Nephron progenitor cell (in vitro differentiated cells): ENCODE measurements at regions not wholly inside any gene's neighbourhood (a gene's known extent, or its start where the extent isn't known, plus 50 kb on each side); places are given as distances from the start of the nearest gene placed in this dataset.

Experiments
- DNase-seq: peaks from one replicate; pipeline ENCODE4 v3.0.0; 2021
- H3K27ac Mint-ChIP-seq: 2 replicates; pipeline ENCODE4 v1.8.0; 2021; ENCODE audit warnings: mild to moderate bottlenecking, moderate library complexity, mixed read lengths
- H3K27me3 Mint-ChIP-seq: 2 replicates; pipeline ENCODE4 v1.8.0; 2021; ENCODE audit warnings: mild to moderate bottlenecking, low read depth, mixed read lengths; ENCODE audit not compliant: poor library complexity
- H3K36me3 Mint-ChIP-seq: 2 replicates; pipeline ENCODE4 v1.8.0; 2021; ENCODE audit warnings: low read depth, mixed read lengths
- H3K4me1 Mint-ChIP-seq: 2 replicates; pipeline ENCODE4 v1.8.0; 2021; ENCODE audit warnings: mixed read lengths
- H3K4me3 Mint-ChIP-seq: 2 replicates; pipeline ENCODE4 v1.8.0; 2021; ENCODE audit warnings: mild to moderate bottlenecking, moderate library complexity, mixed read lengths
- H3K9me3 Mint-ChIP-seq: 2 replicates; pipeline ENCODE4 v1.8.0; 2021; ENCODE audit warnings: mild to moderate bottlenecking, moderate library complexity, mixed read lengths
- CTCF ChIP-seq: fragments of 200-600 bp; sonication (generic); IDR thresholded peaks from 2 replicates; pipeline ENCODE4 v1.5.0; 2021; ENCODE audit warnings: antibody characterized with exemption

DNA sequence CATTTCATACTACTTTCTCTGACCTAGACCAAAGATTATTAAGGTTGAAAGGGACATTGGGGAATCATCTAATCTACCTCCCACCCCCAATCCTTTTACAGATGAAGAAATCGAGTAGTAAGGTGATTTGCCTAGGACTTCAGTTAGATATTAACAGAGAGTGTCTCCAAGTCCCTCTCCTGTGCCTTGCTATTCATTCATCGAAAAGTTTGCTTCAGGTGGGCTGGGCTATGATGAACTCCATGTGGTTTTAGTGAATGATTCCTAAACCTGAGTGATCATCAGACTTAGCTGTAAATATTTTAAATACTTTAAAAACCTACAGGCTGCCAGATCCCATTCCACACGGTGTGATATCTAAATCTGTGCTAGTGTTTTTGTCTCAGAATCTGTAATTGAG, 259.4 kb upstream of the SORCS1 start:
- no peak for TF ChIP-seq CTCF
- no peaks in the 10 kb centered on the region for H3K4me1 Mint-ChIP-seq
- H3K9me3 Mint-ChIP-seq, result no peaks in the 10 kb centered on the region
- H3K27ac Mint-ChIP-seq, result no peak overlapping the region
- no peak overlapping the region for H3K4me3 Mint-ChIP-seq
- no peaks in the 10 kb centered on the region for H3K36me3 Mint-ChIP-seq
- H3K27me3 Mint-ChIP-seq, result peaks cover 3% of the 10 kb centered on the region
- no peak for DNase-seq

- no peaks in the 10 kb centered on the region for H3K4me1 Mint-ChIP-seq
- no peaks in the 10 kb centered on the region for H3K36me3 Mint-ChIP-seq
- H3K27ac Mint-ChIP-seq, result no peak overlapping the region
- no peaks in the 10 kb centered on the region for H3K9me3 Mint-ChIP-seq
- H3K4me3 Mint-ChIP-seq, result no peak overlapping the region
- H3K27me3 Mint-ChIP-seq, result peaks cover 3% of the 10 kb centered on the region
- TF ChIP-seq CTCF, result no peak
- no peak for DNase-seq
These were observed 258.2 kb upstream of the SORCS1 start for GRCh38 chr10:107422681-107423080.

DNA sequence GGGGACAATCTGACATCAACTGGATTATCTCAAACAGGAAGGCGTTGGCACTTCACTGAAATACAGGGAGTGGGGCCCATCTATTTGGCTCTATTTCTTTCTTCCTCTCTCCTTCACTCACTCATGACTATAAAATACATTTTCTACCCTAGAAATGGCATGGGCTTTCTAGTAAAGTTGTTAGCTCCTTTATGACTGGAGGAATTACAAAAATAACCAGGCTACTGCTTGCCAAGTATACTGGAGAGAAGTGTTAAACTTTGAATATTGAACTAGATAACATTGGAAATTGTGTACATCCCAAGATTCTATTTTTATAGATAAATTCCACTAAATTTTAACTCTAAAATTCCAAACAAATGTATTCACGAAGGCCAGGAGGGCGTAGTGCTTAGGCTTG, 255.7 kb upstream of the SORCS1 start:
- H3K4me1 Mint-ChIP-seq, result no peaks in the 10 kb centered on the region
- H3K9me3 Mint-ChIP-seq, result no peaks in the 10 kb centered on the region
- TF ChIP-seq CTCF, result no peak
- H3K27me3 Mint-ChIP-seq, result no peaks in the 10 kb centered on the region
- no peak overlapping the region for H3K27ac Mint-ChIP-seq
- no peak overlapping the region for H3K4me3 Mint-ChIP-seq
- DNase-seq, result no peak
- H3K36me3 Mint-ChIP-seq, result no peaks in the 10 kb centered on the region

DNA sequence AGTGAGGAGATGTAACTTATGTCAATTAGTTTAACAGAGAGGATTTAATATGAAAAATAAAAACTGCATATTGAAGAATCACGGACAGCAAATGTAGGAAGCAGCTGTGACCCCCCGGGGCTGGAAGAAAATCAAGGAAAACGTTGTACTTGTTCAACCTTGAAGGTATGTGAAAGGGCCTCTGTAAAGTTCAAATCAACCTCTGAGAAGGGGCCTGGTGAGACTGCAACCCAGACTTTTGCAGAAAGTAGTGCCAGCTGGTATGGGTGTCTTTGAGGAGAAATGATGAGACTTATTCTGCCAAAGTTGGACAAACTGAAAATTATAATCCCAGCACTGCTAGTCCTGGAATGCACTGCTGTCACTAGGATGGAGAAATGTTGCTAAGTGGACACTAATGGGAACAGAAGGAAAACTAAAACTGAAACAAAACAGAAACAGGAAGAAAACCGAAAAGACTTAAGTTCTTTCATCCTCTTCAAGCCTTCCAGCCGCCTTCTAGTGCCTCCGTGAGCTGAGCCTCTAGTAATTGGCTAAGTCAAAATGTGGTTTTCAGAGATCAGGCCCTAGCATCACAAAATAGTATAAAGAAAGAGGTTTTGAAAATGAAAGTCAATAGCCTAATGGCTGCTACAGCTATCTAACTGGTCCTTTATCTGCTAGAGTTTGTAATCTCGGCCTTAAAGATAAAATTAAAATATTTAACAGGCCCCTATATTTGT, 253.7 kb upstream of the SORCS1 start:
- DNase-seq, result no peak
- Mint-ChIP-seq H3K4me1 (no peaks in the 10 kb centered on the region), H3K27ac (no peak overlapping the region), H3K9me3 (no peaks in the 10 kb centered on the region), H3K4me3 (no peak overlapping the region), H3K36me3 (no peaks in the 10 kb centered on the region), H3K27me3 (no peaks in the 10 kb centered on the region)
- TF ChIP-seq CTCF, result no peak

GRCh38 chr10:107417446-107417845, 252.9 kb upstream of the SORCS1 start:
- no peak overlapping the region for H3K27ac Mint-ChIP-seq
- H3K4me3 Mint-ChIP-seq, result no peak overlapping the region
- no peak for DNase-seq
- no peak for TF ChIP-seq CTCF
- H3K36me3 Mint-ChIP-seq, result no peaks in the 10 kb centered on the region
- H3K4me1 Mint-ChIP-seq, result no peaks in the 10 kb centered on the region
- no peaks in the 10 kb centered on the region for H3K9me3 Mint-ChIP-seq
- H3K27me3 Mint-ChIP-seq, result no peaks in the 10 kb centered on the region

- Mint-ChIP-seq H3K9me3 (no peaks in the 10 kb centered on the region), H3K4me3 (no peak overlapping the region), H3K36me3 (no peaks in the 10 kb centered on the region), H3K4me1 (no peaks in the 10 kb centered on the region), H3K27me3 (peaks cover 2% of the 10 kb centered on the region), H3K27ac (no peak overlapping the region)
- no peak for DNase-seq
- no peak for TF ChIP-seq CTCF
These were observed 250.9 kb upstream of the SORCS1 start for GRCh38 chr10:107415446-107415845.
